ENCODE measurements at regions not wholly inside any gene's neighbourhood (a gene's known extent, or its start where the extent isn't known, plus 50 kb on each side); places are given as distances from the start of the nearest gene placed in this dataset.

DNA sequence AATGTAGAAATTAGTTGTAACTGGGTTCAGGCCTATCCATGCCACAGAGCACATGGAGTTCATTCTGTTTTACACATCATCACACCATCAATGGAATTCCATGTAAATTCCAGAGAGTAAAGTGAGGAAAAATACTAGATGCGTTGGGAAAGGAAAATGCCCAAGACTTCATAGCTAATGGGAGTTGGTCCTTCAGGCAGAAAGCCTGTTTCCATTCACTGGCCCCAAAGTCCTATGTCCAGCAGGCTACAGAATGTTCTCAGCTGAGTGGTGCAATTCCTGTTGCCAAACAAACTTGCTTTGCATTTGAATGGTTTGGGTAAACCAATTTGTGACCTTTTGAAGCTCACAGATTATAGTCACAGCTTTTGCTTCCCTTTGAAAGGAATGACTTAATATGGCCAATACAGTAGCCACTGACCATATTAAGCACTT is 164.6 kb upstream of the PFN2 start:
- H3K9me3 ChIP-seq = no peaks in the 10 kb centered on the region
- no peaks in the 10 kb centered on the region; the same call in 1 of the 2 replicates for H3K4me1 ChIP-seq
- TF ChIP-seq, protein P1, sequence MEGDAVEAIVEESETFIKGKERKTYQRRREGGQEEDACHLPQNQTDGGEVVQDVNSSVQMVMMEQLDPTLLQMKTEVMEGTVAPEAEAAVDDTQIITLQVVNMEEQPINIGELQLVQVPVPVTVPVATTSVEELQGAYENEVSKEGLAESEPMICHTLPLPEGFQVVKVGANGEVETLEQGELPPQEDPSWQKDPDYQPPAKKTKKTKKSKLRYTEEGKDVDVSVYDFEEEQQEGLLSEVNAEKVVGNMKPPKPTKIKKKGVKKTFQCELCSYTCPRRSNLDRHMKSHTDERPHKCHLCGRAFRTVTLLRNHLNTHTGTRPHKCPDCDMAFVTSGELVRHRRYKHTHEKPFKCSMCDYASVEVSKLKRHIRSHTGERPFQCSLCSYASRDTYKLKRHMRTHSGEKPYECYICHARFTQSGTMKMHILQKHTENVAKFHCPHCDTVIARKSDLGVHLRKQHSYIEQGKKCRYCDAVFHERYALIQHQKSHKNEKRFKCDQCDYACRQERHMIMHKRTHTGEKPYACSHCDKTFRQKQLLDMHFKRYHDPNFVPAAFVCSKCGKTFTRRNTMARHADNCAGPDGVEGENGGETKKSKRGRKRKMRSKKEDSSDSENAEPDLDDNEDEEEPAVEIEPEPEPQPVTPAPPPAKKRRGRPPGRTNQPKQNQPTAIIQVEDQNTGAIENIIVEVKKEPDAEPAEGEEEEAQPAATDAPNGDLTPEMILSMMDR (IDR thresholded peaks at IDR 0.05; ENCODE audit: low read depth, low read length) = no peak
- H3K27me3 ChIP-seq = no peaks in the 10 kb centered on the region
- no peak overlapping the region for H3K4me3 ChIP-seq (ENCODE audit: low read depth, low read length)
- no peaks in the 10 kb centered on the region for H3K36me3 ChIP-seq
- DNase-seq = no peak

DNA sequence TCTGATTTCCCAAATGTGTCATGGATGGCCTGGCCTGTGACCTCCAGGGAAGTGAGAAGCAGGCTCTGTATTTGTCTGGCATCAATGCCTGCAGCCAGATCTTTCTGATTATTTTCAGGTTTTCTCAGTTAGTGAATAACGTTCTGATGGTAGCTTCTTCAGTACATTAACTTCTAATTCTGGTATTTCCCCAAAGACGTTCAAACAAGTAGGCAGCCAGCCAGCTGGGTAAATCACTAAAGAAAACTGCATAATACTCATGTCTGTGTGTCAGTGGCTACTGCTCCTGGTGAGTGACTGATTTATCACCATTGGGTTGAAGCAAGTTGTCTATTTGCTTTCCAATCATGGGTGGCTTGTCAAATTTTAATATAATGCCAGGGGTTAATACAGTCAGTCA is 162.6 kb upstream of the PFN2 start:
- no peak for DNase-seq
- Histone ChIP-seq H3K36me3 (no peaks in the 10 kb centered on the region), H3K9me3 (no peaks in the 10 kb centered on the region), H3K4me3 (ENCODE audit: low read depth, low read length) (no peak overlapping the region), H3K27me3 (no peaks in the 10 kb centered on the region), H3K4me1 (no peaks in the 10 kb centered on the region; the same call in 1 of the 2 replicates)
- TF ChIP-seq, protein P1 (IDR thresholded peaks at IDR 0.05; ENCODE audit: low read depth, low read length) = no peak

DNA sequence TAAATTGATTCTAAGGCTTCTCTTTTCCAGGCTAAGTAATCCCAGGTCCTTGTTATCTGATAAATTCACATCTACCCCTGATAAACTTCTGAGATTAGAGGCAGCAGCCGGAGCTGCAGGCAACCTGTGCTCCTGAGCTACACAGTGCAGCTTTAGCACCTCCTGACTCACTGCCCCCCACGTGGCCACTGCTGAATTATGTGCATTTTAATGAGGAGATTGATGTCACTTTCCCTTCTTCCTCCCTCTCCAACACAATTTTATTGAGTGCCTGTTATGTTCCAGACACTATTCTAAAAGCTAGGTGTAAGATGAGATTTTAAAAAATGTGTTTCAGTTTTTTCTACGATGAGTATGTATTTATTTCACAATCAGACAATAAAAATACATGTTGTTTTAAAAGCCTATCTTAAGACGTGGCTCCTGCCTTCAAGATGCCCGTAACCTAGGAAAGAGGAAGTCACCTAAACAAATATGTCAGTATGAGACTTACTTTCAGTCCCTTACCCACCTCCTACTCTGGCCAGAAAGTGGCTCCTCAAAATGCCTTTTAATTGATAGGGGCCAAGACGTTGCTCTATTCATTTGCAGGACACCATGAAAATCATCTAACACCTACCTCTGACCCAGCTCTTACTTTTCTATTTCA is 161.5 kb upstream of the PFN2 start:
- H3K27me3 ChIP-seq = no peaks in the 10 kb centered on the region
- H3K36me3 ChIP-seq = no peaks in the 10 kb centered on the region
- TF ChIP-seq, protein P1 (IDR thresholded peaks at IDR 0.05; ENCODE audit: low read depth, low read length) = no peak
- no peak for DNase-seq
- H3K4me3 ChIP-seq (ENCODE audit: low read depth, low read length) = no peak overlapping the region
- no peaks in the 10 kb centered on the region; the same call in 1 of the 2 replicates for H3K4me1 ChIP-seq
- no peaks in the 10 kb centered on the region for H3K9me3 ChIP-seq

DNA sequence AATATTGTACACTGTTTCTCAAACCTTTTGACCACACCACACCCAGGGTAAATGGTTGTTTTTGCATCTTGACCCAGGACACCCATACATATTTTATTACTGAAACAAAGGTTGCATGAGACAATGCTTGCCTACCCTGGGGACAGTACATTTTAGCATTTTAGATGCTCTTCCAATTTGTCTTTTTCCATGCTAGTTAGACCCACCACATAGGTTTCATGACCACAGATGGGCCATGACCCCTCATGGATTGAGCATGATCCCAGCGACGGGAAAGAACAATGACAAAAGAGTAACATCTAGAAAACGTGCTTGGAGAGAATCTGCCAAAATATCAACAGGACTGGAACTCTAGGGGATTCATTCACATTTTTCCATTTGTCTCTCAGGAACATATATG is 161.0 kb upstream of the PFN2 start:
- Histone ChIP-seq H3K4me1 (no peaks in the 10 kb centered on the region; the same call in 1 of the 2 replicates), H3K9me3 (no peaks in the 10 kb centered on the region), H3K27me3 (no peaks in the 10 kb centered on the region), H3K4me3 (ENCODE audit: low read depth, low read length) (no peak overlapping the region), H3K36me3 (no peaks in the 10 kb centered on the region)
- no peak for DNase-seq
- TF ChIP-seq, protein P1 (IDR thresholded peaks at IDR 0.05; ENCODE audit: low read depth, low read length) = no peak

DNA sequence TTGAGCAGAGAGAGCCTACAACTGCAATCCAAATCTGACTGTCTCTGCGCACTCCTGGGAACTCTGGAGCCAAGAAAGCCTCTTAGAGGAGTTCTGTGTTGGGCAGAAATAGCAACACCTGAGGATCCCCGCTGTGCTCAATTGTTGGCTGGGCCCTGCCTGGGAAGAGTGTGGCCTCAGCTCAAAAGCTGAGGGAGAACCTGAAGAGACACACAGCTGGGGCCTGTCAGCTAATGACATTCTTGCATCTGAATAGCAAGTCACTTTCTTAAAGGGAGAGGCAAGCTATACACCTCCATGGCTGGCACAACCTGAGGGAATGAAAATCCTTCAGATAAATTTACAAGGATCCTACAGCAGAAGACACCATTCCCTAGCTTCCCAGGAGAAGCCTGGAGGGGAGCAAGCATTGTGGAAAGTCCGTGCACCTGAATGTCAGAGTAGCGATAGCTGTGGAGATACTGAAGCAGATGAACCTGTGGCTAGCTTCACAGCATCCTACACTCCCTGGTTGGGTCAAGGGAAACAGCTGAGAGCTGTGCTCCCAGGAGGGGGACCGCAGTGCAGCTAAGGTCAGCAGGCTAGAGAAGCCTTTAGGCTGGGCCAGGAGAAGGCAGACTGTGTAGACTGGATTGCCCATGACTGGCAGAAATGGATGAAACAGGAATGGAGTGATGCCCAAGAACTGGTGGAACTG is 159.9 kb upstream of the PFN2 start:
- Histone ChIP-seq H3K4me3 (ENCODE audit: low read depth, low read length) (no peak overlapping the region), H3K9me3 (no peaks in the 10 kb centered on the region), H3K4me1 (no peaks in the 10 kb centered on the region; the same call in 1 of the 2 replicates), H3K27me3 (no peaks in the 10 kb centered on the region), H3K36me3 (no peaks in the 10 kb centered on the region)
- TF ChIP-seq, protein P1 (IDR thresholded peaks at IDR 0.05; ENCODE audit: low read depth, low read length) = no peak
- no peak for DNase-seq

DNA sequence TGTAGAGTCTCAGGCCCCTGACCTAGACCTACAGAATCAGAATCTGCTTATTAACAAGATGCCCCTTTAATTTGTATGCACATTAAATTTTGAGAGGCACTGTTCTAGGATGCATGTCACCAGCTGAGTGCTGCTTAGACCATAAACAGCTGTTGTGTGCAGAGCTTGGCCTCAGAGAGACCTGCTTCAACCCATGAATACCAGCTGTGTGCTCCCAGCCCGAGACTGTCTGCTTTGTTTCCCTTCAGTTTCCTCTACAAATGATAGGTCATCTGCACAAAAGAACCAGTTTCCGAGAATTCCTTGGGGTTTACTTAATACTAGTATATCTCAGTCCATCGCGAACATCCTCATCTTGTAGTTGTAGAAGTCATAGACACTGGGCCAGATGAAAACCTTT is 158.5 kb upstream of the PFN2 start:
- TF ChIP-seq, protein P1 (IDR thresholded peaks at IDR 0.05; ENCODE audit: low read depth, low read length) = no peak
- Histone ChIP-seq H3K9me3 (no peaks in the 10 kb centered on the region), H3K27me3 (no peaks in the 10 kb centered on the region), H3K4me3 (ENCODE audit: low read depth, low read length) (no peak overlapping the region), H3K4me1 (no peaks in the 10 kb centered on the region; the same call in 1 of the 2 replicates), H3K36me3 (no peaks in the 10 kb centered on the region)
- no peak for DNase-seq

Measured in BE2C (cell line).